ENCODE measurements at regions not wholly inside any gene's neighbourhood (a gene's known extent, or its start where the extent isn't known, plus 50 kb on each side); places are given as distances from the start of the nearest gene placed in this dataset.

GRCh38 chr17:77317091-77317750 lies 176.5 kb downstream of the SEC14L1 start:
- H3K27ac ChIP-seq: peak overlapping the region; percentile 66 to 81
- intact Hi-C loops (cut with DNase I; ENCODE audit: low total_unique reads): no loop called here
- no peak overlapping the region for H3K4me3 ChIP-seq
- H3K9me3 ChIP-seq: no peaks in the 10 kb centered on the region
- TF ChIP-seq, protein P1, sequence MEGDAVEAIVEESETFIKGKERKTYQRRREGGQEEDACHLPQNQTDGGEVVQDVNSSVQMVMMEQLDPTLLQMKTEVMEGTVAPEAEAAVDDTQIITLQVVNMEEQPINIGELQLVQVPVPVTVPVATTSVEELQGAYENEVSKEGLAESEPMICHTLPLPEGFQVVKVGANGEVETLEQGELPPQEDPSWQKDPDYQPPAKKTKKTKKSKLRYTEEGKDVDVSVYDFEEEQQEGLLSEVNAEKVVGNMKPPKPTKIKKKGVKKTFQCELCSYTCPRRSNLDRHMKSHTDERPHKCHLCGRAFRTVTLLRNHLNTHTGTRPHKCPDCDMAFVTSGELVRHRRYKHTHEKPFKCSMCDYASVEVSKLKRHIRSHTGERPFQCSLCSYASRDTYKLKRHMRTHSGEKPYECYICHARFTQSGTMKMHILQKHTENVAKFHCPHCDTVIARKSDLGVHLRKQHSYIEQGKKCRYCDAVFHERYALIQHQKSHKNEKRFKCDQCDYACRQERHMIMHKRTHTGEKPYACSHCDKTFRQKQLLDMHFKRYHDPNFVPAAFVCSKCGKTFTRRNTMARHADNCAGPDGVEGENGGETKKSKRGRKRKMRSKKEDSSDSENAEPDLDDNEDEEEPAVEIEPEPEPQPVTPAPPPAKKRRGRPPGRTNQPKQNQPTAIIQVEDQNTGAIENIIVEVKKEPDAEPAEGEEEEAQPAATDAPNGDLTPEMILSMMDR (IDR thresholded peaks at IDR 0.05): no peak
- TF ChIP-seq POLR2A (IDR thresholded peaks at IDR 0.05): no peak
- H3K27me3 ChIP-seq: no peaks in the 10 kb centered on the region
- DNase-seq: no peak
- peaks cover 0 to 25% of the 10 kb centered on the region in 2 donors for H3K4me1 ChIP-seq
- H3K36me3 ChIP-seq: no peaks in the 10 kb centered on the region

DNA sequence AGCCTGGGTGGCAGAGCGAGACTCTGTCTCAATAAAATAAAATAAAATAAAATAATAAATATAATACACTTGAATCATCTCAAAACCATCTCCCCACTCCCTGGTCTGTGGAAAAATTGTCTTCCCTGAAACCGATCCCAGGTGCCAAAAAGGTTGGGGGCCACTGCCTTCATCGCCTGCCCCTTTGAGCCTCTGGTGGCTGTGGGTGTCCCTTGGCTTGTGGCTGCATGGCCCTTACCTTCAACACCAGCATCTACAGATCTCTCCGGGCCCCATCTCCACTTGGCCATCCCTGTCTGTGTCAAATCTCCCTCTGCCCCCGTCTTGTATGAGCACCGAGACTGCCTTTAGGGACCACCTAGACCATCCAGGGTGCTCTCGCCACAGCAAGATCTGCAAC lies 177.3 kb downstream of the SEC14L1 start:
- intact Hi-C loops (cut with DNase I; ENCODE audit: low total_unique reads): no loop called here
- H3K4me3 ChIP-seq: no peak overlapping the region
- H3K36me3 ChIP-seq: no peaks in the 10 kb centered on the region
- DNase-seq: no peak
- no peaks in the 10 kb centered on the region for H3K27me3 ChIP-seq
- H3K9me3 ChIP-seq: no peaks in the 10 kb centered on the region
- H3K4me1 ChIP-seq: peaks cover 5 to 32% of the 10 kb centered on the region in 2 donors
- TF ChIP-seq, protein P1 (IDR thresholded peaks at IDR 0.05): no peak
- no peak for TF ChIP-seq POLR2A (IDR thresholded peaks at IDR 0.05)
- H3K27ac ChIP-seq: peak overlapping the region in 1 of 2 donors; percentile 93

- H3K4me3 ChIP-seq: peak overlapping the region; percentile 38 to 40
Measured at GRCh38 chr17:77318491-77319210, 177.9 kb downstream of the SEC14L1 start.

DNA sequence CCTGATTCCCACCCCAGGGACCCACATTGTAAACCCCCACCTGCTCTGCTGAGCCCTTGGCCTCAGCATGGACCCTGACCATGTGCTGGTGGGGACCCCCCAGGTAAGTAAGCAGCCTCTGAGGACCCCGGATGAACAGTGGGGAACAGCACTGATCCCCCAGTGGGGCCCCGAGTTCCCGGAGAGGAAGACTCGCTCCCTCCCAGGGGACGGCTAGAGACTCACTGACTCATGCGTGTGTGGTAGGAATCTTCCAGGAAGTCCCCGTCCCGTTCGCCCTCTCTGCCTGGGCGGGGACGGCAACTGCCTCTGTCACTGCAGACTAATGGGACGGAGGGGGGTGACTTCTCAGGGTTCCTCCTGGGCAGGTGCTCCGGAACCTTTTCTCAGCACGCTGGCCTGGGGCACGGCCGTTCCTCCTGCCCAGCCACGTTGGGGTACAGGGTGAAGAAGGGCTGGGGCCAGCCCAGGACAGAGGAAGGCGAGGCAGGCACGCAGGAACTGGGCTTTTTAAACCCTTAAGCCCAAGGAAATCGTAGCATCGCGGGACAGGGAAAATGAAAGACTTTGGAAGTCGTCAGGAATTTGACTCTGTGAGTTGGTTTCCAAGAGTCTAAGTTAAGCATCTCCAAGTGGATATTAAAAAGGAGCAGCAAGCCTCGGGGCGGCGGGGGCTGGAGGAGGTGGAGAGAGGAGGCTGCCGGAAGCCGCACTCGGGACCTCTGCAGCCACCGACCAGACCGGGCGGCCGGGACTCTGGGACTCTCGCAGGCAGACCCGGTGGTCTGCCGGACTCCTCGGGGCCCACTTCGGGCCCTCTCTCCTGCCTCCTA lies 178.7 kb downstream of the SEC14L1 start:
- H3K36me3 ChIP-seq: no peaks in the 10 kb centered on the region
- H3K9me3 ChIP-seq: no peaks in the 10 kb centered on the region
- peak in 1 of 2 donors; percentile 22 for TF ChIP-seq POLR2A (IDR thresholded peaks at IDR 0.05)
- TF ChIP-seq, protein P1 (IDR thresholded peaks at IDR 0.05): no peak
- DNase-seq: peak; percentile 81 to 88
- no peaks in the 10 kb centered on the region for H3K27me3 ChIP-seq
- H3K27ac ChIP-seq: peak overlapping the region; percentile 93 to 98
- intact Hi-C loops (cut with DNase I; ENCODE audit: low total_unique reads): no loop called here
- H3K4me3 ChIP-seq: peak overlapping the region; percentile 38 to 40
- peaks cover 16 to 42% of the 10 kb centered on the region in 2 donors for H3K4me1 ChIP-seq

More at GRCh38 chr17:77318491-77319210, 177.9 kb downstream of the SEC14L1 start:
- no peaks in the 10 kb centered on the region for H3K27me3 ChIP-seq
- peaks cover 8 to 35% of the 10 kb centered on the region in 2 donors for H3K4me1 ChIP-seq
- H3K27ac ChIP-seq: peak overlapping the region; percentile 93 to 98
- no peaks in the 10 kb centered on the region for H3K9me3 ChIP-seq
- intact Hi-C loops (cut with DNase I; ENCODE audit: low total_unique reads): no loop called here
- DNase-seq: peak in 1 of 2 donors; percentile 42
- no peaks in the 10 kb centered on the region for H3K36me3 ChIP-seq
- no peak for TF ChIP-seq POLR2A (IDR thresholded peaks at IDR 0.05)
- TF ChIP-seq, protein P1 (IDR thresholded peaks at IDR 0.05): no peak
